LNCaP clone FGC (cell line): ENCODE measurements at regions not wholly inside any gene's neighbourhood (a gene's known extent, or its start where the extent isn't known, plus 50 kb on each side); places are given as distances from the start of the nearest gene placed in this dataset.

Experiments
- DNase-seq: peaks from one replicate; pipeline ENCODE4 v3.0.0-alpha.2; 2011; ENCODE audit warnings: low read depth
- H3K4me3 ChIP-seq: 2 replicates; pipeline ENCODE4 v1.5.1; 2011; ENCODE audit warnings: mild to moderate bottlenecking, low read depth, low read length, control low read depth
- CTCF ChIP-seq: IDR thresholded peaks from 2 replicates; pipeline ENCODE4 v1.5.1; 2012; ENCODE audit warnings: mild to moderate bottlenecking; ENCODE audit not compliant: control insufficient read depth, insufficient read depth; ENCODE audit errors: extremely low read depth

- no peak for DNase-seq
- no peak for TF ChIP-seq CTCF
Observed at GRCh38 chr16:86898386-86898785, 320.0 kb downstream of the FOXL1 start.

GRCh38 chr16:86899151-86899550, 320.8 kb downstream of the FOXL1 start:
- TF ChIP-seq CTCF: no peak
- no peak overlapping the region for H3K4me3 ChIP-seq
- DNase-seq: no peak

More at GRCh38 chr16:86898386-86898785, 320.0 kb downstream of the FOXL1 start:
- H3K4me3 ChIP-seq: no peak overlapping the region

- no peak overlapping the region for H3K4me3 ChIP-seq
- DNase-seq: no peak
- no peak for TF ChIP-seq CTCF
Observed at GRCh38 chr16:86899757-86900156, 321.4 kb downstream of the FOXL1 start.

- no peak for TF ChIP-seq CTCF
- no peak for DNase-seq
- H3K4me3 ChIP-seq: no peak overlapping the region
Observed at GRCh38 chr16:86901483-86901882, 323.1 kb downstream of the FOXL1 start.

- no peak overlapping the region for H3K4me3 ChIP-seq
- no peak for TF ChIP-seq CTCF
- no peak for DNase-seq
Observed at GRCh38 chr16:86902656-86903001, 324.3 kb downstream of the FOXL1 start.

GRCh38 chr16:86903068-86903467, 324.7 kb downstream of the FOXL1 start:
- TF ChIP-seq CTCF: no peak
- no peak for DNase-seq
- H3K4me3 ChIP-seq: no peak overlapping the region

GRCh38 chr16:86905302-86905701, 327.0 kb downstream of the FOXL1 start:
- TF ChIP-seq CTCF: no peak
- no peak for DNase-seq
- H3K4me3 ChIP-seq: no peak overlapping the region
